Activated gamma-delta T cell treated with anti-CD3 and anti-CD28 coated beads, Interleukin-2, amount 50 U/mL, for 16 hours (primary cell): ENCODE measurements at regions not wholly inside any gene's neighbourhood (a gene's known extent, or its start where the extent isn't known, plus 50 kb on each side); places are given as distances from the start of the nearest gene placed in this dataset.

Experiments
- DNase-seq: peaks from one replicate; pipeline ENCODE4 v3.0.0-alpha.2; 2020; ENCODE audit warnings: low read depth

DNA sequence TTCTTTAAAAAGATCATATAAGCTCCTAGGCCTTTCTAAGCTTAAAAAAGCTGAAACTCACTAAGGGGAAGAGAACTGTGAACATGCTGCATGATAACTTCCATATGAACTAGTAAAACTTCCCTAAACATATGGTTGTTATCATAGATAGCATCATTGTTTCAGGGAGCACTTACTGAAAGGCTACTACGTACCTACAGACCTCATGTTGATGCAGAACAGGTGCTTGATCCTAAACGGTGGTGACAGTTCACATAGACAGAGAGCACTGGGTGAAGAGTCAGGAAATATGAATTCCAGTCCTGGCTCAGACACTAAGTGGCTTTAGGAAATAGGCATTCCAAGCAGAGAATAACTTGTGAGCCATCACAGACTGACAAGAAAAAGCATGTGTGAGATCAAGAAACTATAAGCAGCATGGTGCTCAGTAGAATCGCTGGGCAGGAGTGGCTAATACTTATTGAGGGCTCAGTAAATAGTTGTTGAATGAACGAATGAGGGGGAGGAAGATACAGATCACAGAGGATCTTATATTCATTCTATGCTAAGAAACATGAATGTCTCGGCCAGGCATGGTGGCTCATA lies 78.4 kb upstream of the NUDT4 start:
- no peak for DNase-seq

DNA sequence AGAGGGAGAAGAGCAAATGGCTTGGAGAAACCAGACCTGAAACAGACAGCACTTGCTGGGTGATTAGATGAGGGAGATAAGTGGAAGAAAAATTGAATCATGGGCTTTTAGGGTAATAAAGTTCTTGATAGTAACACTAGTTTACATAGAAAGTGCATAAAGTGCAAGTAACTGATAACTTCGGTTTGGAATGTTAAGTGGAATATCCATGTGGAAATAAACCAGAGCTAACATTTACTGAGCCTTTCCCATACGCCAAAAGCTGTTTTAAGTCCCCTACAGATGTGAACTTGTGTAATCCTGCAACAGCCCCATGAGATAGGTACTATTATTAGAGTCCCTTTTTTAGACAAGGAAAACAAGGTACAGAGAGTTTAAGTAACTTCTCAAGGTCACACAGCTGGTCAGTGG lies 77.1 kb upstream of the NUDT4 start:
- no peak for DNase-seq

- DNase-seq: no peak
These were observed 75.1 kb upstream of the NUDT4 start for GRCh38 chr12:93302331-93303229.

- DNase-seq: no peak
These were observed 71.1 kb upstream of the NUDT4 start for GRCh38 chr12:93306636-93307035.

DNA sequence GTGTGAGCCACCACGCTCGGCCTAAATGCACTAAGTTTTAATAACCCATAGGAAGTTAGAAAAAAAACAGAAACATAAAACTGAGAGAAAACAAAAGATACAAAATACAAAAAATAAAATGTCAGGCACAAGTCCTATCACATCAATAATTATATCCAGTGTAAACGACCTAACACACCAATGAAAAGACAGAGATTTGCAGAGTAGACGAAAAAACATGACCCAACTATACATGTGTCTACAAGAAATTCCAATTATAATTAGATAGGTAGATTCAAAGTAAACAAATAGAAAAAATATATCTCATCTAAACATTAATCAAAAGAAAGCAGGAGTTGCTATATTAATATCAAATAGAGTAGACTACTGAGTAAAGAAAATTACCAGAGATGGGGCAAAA lies 69.4 kb upstream of the NUDT4 start:
- no peak for DNase-seq

DNA sequence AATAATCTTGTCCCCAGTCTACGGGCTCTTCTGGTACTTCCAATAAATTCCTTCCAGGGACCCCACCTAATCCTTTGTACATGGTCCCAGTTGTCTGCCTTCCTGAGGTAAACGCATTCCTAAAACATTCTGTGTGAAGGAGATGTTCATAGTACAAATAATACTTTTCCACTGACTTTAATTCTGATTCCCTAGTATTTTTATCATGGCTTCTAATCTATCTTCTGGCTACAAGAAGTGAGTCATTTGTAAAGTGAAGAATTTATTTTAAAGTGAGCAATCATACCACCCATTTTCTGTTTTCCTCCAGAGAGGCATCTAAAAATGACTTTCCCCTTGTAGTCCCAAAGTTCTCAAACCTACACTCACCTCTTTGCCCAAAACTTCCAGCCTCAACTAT lies 65.9 kb upstream of the NUDT4 start:
- DNase-seq: no peak

DNA sequence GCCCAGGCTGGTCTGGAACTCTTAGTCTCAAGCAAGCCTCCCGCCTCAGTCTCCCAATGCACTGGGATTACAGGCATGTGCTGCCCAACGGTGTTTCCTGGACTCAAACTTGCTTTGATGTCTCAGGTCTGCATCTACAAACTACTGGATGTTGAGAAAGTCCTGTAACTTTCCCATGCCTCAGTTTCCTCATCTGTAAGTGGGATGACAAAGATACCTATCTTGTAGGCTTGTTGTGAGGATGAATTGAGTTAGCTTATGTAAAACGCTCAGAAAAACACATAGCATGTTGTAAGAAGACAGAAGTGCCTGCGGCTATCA lies 63.6 kb upstream of the NUDT4 start:
- no peak for DNase-seq

GRCh38 chr12:93315385-93315906 lies 62.3 kb upstream of the NUDT4 start:
- DNase-seq: no peak

DNA sequence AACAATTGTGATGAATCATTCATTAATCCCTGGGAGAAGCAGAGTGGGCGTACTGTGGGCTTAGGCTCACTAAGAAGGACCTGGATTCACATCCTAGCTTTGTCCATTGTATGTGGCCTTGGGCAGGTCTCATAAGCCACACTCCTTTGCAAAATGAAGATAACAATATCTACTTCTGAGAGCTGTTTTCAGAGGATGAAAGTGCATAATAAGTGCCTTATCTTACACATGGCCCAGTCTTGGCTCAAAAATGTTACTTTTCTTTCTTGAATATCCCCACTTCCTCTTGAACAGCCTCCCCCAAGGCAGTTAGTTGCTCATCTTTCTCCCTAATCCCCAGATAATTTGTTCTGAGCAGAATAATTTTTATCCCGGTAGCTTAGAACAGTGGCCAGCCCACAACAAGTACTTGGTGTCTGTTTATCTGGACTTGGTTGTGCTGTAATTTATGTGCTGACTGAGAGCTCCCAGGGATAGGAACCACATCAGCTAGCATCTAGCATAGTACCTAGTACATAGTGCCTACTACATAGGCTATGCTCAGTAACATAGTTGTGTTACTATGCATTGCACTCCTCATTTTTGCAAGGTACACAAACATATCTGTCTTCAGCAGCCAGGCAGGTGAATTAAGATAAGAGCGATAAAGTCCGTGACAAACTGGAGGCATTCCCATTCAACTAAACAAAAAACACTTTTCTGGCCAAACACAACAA lies 61.7 kb upstream of the NUDT4 start:
- no peak for DNase-seq

DNA sequence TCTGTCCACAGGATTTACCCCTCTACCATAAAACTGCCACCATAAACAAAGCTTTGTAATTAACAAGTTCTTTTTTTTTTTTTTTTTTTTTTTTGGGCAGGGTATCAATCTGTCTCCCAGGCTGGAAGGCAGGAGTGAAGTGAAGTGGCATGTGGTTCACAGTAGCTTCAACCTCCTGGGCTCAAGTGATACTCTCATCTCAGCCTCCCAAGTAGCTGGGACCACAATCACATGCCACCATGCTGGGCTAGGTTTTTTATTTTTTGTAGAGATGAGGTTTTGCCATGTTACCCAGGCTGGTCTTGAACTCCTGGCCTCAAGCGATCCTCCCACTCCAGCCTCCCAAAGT lies 61.1 kb upstream of the NUDT4 start:
- no peak for DNase-seq

- no peak for DNase-seq
These were observed 60.5 kb upstream of the NUDT4 start for GRCh38 chr12:93317227-93317626.

- DNase-seq: no peak
These were observed 58.8 kb upstream of the NUDT4 start for GRCh38 chr12:93318720-93319522.

DNA sequence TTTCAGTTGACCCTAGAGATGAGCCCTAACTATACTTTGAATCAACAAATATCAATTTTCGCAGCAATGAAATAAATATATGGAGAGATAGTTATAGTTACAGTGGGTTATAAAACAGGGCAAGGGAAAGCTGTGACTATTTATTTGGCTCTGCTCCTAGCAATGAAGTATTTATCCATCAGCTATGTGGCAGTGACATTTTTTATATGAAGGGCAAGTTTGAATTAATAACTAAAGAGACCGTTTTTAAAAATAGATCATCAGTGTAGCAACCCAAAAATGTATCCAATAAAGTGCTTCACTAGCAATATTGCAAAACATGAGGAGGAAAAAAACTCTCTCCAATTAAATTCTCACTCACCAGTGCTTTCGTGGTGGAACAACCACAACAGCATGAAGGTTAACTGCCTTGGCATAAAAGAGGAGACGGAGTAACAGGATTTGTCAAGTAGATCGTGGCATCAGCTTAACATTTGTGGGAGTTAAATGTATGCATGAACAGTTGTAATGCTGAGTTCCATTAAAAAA lies 58.1 kb upstream of the NUDT4 start:
- no peak for DNase-seq

GRCh38 chr12:93322784-93323183 lies 54.9 kb upstream of the NUDT4 start:
- no peak for DNase-seq

DNA sequence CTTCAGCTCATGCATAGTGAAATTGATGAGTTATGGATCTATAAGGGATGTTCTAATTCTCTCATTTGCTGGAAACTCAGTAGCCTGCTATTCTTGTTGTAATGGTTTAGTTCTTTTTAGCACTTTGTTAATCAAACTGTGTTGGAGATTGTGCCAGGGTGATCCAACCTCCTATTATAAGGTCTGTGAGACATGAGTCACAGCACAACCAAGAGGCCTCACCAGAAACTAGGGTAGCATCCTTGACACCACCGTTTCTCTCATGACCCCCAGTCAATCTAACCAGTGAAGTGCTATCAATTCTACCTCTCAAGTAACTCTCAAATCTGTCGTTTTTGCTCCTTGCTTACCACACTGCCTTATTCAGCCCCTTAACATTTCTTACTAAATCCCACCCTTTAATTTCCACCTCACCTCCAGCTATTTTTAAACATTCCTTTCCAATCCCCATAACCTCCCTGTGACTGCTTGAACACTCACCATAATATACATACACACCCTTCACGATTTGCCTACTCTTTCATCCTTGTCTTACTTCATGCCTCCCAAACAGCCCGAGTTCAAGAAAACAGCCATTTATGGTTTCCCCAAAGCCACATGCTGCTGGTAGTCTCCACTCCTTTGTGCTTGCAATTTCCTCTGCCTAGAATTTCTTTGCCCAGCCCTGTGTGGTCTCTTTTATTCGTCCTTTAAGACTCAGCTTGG lies 53.9 kb upstream of the NUDT4 start:
- DNase-seq: no peak

GRCh38 chr12:93325855-93326254 lies 51.9 kb upstream of the NUDT4 start:
- no peak for DNase-seq
